Natural killer cell treated with Interleukin-12 subunit alpha and Interleukin-12 subunit beta and Interleukin-15 and Interleukin-18, amount 100 ng/mL, for 72 hours (primary cell): ENCODE measurements at regions not wholly inside any gene's neighbourhood (a gene's known extent, or its start where the extent isn't known, plus 50 kb on each side); places are given as distances from the start of the nearest gene placed in this dataset.

Experiments used
- ATAC-seq, 2 donors: fragments of 150-1000 bp; cut with Tn5 transposase in 1 of 2; sonication (Bioruptor Pico), chemical (Tn5 transposase) in 1 of 2; 2 replicates each; pipeline ENCODE4 v1.10.0; 2021
- DNase-seq: peaks from one replicate; pipeline ENCODE4 v3.0.0; 2022; ENCODE audit warnings: low spot score
- H3K27ac Mint-ChIP-seq, 2 donors: 1 replicate in 1 of 2; 2 replicates in 1 of 2; pipeline ENCODE4 v1.8.0; 2022; ENCODE audit warnings: mixed read lengths in 2 of 2, mild to moderate bottlenecking in 1 of 2, moderate library complexity in 1 of 2
- H3K27me3 Mint-ChIP-seq, 2 donors: 1 replicate in 1 of 2; 2 replicates in 1 of 2; pipeline ENCODE4 v1.8.0; 2022; ENCODE audit warnings: mixed read lengths in 2 of 2
- H3K36me3 Mint-ChIP-seq: one replicate; pipeline ENCODE4 v1.8.0; 2022; ENCODE audit warnings: mixed read lengths
- H3K4me1 Mint-ChIP-seq, 2 donors: 1 replicate in 1 of 2; 2 replicates in 1 of 2; pipeline ENCODE4 v1.8.0; 2022; ENCODE audit warnings: low read depth in 2 of 2, mixed read lengths in 2 of 2, mild to moderate bottlenecking in 1 of 2
- H3K4me3 Mint-ChIP-seq: one replicate; pipeline ENCODE4 v1.8.0; 2022; ENCODE audit warnings: mixed read lengths
- H3K9me3 Mint-ChIP-seq: 2 replicates; pipeline ENCODE4 v1.8.0; 2022; ENCODE audit warnings: mixed read lengths

DNA sequence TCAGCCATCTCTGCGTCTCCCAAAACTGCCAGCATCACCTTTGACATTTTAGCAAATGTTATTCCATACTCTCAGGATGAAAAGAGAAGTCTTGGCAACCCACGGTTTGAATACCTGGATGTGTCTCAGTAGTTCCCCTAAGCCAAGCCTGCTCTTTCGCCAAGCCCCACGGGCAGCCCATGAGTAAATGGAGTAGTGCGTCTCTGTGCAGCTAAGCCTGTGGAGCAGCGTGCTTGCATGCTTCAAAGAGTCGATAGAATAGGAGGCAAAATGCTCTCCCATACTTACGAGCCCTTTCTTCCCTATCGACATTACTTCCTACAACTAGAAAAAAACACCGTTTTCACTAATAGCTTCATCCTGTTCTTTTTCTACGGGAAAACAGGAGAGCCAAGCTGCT is 634.5 kb upstream of the TMEM132C start:
- no peaks in the 10 kb centered on the region for H3K36me3 Mint-ChIP-seq
- no peak overlapping the region for H3K4me3 Mint-ChIP-seq
- H3K27ac Mint-ChIP-seq: no peak overlapping the region
- ATAC-seq (no peak), DNase-seq (no peak)
- H3K4me1 Mint-ChIP-seq: no peaks in the 10 kb centered on the region
- H3K27me3 Mint-ChIP-seq: no peaks in the 10 kb centered on the region
- H3K9me3 Mint-ChIP-seq: peaks cover 8% of the 10 kb centered on the region

DNA sequence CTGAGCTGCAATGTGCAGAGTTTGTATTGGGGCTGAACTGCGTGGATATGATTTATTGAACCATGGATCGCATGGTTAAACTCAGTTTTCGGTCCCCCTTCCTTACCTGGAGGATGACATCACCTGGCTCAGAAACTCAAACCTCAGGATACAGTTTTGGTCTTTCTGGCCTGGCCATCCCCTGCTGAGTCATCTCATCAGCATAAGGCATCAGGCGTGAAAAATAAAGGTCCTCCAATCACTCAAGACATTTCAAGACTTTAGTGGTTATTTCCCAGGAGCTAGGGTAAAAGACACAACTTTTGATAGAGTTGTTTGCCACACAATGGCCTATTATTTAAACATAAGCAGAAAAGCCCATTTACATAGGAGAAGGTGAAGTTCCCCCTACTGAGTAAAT is 631.1 kb upstream of the TMEM132C start:
- DNase-seq: no peak
- peaks cover 11% of the 10 kb centered on the region for H3K9me3 Mint-ChIP-seq
- ATAC-seq: no peak

DNA sequence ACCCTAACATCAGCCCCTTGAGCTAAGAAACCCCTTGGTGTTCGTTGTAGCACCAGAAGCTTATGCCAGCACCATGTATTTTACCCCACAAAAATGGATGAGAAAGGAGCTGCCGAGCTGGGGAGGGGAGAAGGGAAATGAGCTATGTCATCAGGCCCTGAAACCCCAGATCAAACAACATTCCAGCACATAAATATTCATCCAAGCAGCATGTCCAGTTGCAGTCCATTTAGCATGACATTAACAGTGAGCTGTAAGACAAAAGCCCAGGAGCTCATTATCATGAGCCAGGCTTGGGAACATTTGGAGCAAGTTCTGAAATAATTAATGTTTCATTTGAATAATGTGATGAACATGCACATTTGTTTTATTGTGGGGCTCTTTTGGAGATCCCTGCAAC is 630.1 kb upstream of the TMEM132C start:
- no peaks in the 10 kb centered on the region for H3K27me3 Mint-ChIP-seq
- no peak overlapping the region for H3K4me3 Mint-ChIP-seq
- H3K4me1 Mint-ChIP-seq: no peaks in the 10 kb centered on the region
- no peak overlapping the region for H3K27ac Mint-ChIP-seq
- no peaks in the 10 kb centered on the region for H3K36me3 Mint-ChIP-seq
- no peak for ATAC-seq
- H3K9me3 Mint-ChIP-seq: peaks cover 8% of the 10 kb centered on the region
- DNase-seq: no peak

More for the DNA sequence above, 631.1 kb upstream of the TMEM132C start:
- H3K4me1 Mint-ChIP-seq: no peaks in the 10 kb centered on the region
- H3K4me3 Mint-ChIP-seq: no peak overlapping the region
- no peak overlapping the region for H3K27ac Mint-ChIP-seq
- no peaks in the 10 kb centered on the region for H3K36me3 Mint-ChIP-seq
- H3K27me3 Mint-ChIP-seq: no peaks in the 10 kb centered on the region

DNA sequence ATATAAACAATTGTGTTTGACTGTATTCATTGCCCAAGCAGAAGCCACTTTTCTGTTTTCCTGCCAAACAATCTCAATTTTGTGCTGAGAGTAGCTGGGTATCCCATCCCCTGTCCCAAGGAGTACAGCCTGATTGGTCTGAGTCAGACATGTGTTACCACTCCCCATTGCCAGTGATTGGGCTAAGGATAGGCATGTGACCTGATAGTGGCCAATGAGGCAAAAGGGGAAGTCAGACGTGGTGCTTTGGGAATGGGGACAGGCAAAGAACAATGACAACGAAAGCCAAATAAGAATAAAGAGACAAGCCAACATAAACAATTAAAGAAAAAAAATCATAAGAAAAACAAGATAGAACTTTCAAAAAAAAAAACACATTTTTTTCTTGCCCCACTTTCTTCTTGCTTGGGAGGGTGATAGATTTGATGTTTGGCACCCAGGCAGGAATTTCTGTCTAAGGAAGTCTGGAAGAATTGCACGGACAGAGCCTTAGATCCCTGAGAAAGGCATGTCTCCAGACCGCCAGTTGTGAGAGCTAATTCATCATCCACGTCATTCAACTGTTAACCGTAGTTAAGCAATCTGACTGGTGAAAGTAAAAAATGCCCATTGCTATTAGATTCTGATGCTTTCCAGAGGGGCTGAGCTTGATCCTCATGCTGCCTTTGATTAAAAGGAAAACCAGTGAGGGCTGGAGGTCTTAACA is 626.6 kb upstream of the TMEM132C start:
- no peaks in the 10 kb centered on the region for H3K27me3 Mint-ChIP-seq
- peaks cover 15% of the 10 kb centered on the region for H3K9me3 Mint-ChIP-seq
- ATAC-seq (no peak), DNase-seq (no peak)
- no peaks in the 10 kb centered on the region for H3K4me1 Mint-ChIP-seq
- H3K27ac Mint-ChIP-seq: no peak overlapping the region
- no peak overlapping the region for H3K4me3 Mint-ChIP-seq
- H3K36me3 Mint-ChIP-seq: no peaks in the 10 kb centered on the region

DNA sequence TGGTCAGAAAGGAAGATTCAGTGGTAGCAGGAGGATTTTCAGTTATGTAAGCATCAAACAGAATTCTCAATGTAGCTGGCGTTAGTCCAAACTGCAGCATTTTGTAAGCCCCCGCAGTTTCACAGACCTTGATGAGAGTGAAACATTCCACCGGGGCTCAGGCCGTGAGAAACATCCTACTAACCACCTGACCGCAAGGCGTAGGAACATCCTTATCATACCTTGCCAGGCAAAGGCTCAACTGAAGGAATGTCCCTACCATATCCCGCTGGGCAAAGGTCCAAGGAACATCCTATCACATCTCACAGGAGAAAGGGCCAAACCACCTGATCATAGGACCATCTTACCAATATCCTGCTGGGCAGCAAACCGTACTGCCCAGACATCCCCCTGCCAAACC is 624.8 kb upstream of the TMEM132C start:
- Mint-ChIP-seq H3K4me1 (no peaks in the 10 kb centered on the region), H3K27ac (no peak overlapping the region), H3K36me3 (no peaks in the 10 kb centered on the region), H3K27me3 (no peaks in the 10 kb centered on the region), H3K4me3 (no peak overlapping the region), H3K9me3 (peaks cover 17% of the 10 kb centered on the region)
- DNase-seq (no peak), ATAC-seq (no peak)

DNA sequence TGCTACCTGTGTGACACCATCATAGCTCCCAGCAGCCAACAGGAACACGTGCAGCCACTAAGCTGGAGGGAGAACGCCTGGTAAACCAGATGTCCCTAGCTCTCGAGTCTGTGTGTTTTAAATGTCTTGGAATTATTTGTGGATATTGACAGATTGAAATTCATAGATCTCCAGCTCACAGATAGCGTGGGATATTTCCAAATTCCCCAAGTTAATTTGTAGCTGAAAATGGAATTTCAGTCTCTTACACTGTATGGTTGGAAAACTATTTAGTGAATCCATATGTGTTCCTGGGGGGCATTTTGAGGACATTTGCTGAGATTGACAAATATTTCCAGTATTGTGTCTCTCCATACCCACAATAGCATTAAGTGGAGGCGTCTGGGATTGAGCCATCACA is 618.6 kb upstream of the TMEM132C start:
- peaks cover 13% of the 10 kb centered on the region for H3K9me3 Mint-ChIP-seq

DNA sequence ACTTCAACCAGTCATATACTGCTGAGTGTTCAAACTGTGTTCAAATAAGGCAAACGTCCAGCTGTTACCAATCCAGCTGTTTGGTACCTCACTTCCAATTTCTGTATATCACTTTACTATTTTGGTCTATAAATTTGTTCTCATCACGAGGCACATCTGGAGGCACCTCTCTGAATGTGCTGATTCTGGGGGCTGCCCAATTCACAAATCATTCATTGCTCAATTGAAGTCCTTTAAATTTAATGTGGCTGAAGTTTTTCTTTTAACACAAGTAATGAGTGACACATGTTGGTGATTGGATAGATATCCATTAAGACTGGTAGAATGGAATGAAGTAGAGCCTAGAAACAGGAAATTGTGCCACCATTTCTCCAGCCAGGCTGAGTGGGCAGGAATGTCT is 617.0 kb upstream of the TMEM132C start:
- Mint-ChIP-seq H3K27ac (no peak overlapping the region), H3K4me1 (no peaks in the 10 kb centered on the region), H3K9me3 (peaks cover 9% of the 10 kb centered on the region), H3K36me3 (no peaks in the 10 kb centered on the region), H3K4me3 (no peak overlapping the region), H3K27me3 (no peaks in the 10 kb centered on the region)
- DNase-seq (no peak), ATAC-seq (no peak)

More for the DNA sequence above, 618.6 kb upstream of the TMEM132C start:
- Mint-ChIP-seq H3K4me1 (no peaks in the 10 kb centered on the region), H3K4me3 (no peak overlapping the region), H3K27me3 (no peaks in the 10 kb centered on the region), H3K36me3 (no peaks in the 10 kb centered on the region), H3K27ac (no peak overlapping the region)
- ATAC-seq (no peak), DNase-seq (no peak)

DNA sequence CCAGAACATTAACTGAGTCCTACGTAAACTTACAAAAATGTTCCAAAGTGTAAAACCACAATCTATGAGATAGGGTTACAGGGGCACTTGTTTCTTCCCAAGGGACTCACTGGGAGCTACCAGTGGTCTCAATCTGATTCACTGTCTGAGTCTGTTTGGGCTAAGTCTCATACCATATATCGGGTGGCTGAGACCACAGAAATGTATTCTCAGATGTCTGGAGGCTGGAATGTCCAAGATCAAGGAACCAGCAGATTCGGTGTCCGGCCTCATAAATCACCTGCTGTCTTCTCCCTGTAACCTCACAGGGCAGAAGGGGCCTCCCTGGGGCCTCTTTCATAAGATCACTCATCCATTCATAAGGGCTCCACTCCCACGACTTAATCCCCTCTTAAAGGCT is 616.3 kb upstream of the TMEM132C start:
- Mint-ChIP-seq H3K4me3 (no peak overlapping the region), H3K36me3 (no peaks in the 10 kb centered on the region), H3K9me3 (peaks cover 9% of the 10 kb centered on the region), H3K27me3 (no peaks in the 10 kb centered on the region), H3K27ac (no peak overlapping the region), H3K4me1 (no peaks in the 10 kb centered on the region)
- DNase-seq: no peak
- ATAC-seq: no peak

DNA sequence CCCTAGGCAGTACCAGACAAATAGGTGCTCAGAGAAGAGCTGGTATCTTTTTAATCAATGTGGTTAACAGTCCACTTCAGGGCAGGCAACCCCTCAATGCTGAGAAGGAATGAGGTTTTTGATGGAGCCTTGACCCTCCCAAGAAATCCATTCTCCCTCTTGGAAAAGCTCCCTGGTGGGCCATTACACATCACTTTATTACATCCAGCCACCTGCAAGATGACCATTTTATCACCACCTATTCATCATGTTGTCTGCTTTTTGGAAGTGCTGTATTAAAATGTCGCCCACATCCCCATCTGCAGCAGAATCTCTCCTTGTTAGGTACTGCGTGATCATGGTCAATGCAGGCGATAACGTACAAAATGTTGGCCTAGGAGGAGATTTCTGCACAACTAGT is 614.7 kb upstream of the TMEM132C start:
- DNase-seq (no peak), ATAC-seq (no peak)
- peaks cover 6% of the 10 kb centered on the region for H3K9me3 Mint-ChIP-seq
- H3K27ac Mint-ChIP-seq: no peak overlapping the region
- no peaks in the 10 kb centered on the region for H3K36me3 Mint-ChIP-seq
- no peaks in the 10 kb centered on the region for H3K27me3 Mint-ChIP-seq
- H3K4me3 Mint-ChIP-seq: no peak overlapping the region
- H3K4me1 Mint-ChIP-seq: no peaks in the 10 kb centered on the region

DNA sequence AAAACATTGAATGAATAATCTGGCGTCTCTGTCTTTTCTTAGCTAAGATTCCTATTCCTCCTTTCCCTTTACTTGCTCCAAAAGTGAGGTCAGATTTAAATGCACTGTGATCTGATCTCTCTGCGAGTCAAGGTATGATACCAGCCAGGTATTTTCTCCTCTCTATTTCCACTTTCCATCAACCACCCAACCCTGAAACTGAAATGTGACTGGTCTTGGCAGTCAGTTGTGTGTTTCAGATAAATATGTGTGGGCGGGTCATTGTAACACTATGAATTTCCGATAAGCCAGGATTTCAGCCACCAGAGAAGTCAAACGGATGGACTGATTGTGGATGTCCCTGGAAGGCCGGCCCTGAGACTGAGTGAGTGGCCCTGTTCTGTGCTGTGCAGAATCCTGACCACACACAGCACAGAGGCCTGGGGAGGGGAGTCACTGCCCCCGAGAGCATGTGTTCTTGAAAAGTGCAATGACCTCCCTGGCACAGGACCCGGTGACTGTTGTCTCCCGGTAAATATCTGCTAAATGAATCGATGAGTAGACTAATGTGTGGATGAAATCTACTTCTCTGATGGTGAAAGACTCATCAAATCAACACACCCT is 612.5 kb upstream of the TMEM132C start:
- DNase-seq (no peak), ATAC-seq (no peak)
- H3K27me3 Mint-ChIP-seq: no peaks in the 10 kb centered on the region
- H3K9me3 Mint-ChIP-seq: peaks cover 3% of the 10 kb centered on the region
- no peak overlapping the region for H3K27ac Mint-ChIP-seq
- no peaks in the 10 kb centered on the region for H3K36me3 Mint-ChIP-seq
- H3K4me1 Mint-ChIP-seq: no peaks in the 10 kb centered on the region
- no peak overlapping the region for H3K4me3 Mint-ChIP-seq

DNA sequence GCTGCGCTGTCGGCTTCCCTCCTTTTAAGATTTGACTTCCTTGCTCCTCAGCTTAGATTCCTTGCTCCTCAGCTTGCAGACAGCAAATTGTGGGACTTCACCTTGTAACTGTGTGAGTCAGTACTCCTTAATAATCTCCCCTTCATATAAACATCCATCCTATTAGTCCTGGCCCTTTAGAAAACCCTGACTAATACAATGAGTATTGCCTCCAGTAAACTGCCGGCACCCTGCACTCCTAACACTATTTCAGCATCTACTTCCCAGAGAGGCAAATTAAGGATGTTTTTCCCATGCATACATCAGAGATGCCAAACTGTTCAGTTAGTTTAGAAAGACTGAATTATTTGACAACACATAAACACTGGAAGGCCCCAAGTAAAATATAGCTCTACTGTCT is 611.3 kb upstream of the TMEM132C start:
- H3K27ac Mint-ChIP-seq: no peak overlapping the region
- DNase-seq (no peak), ATAC-seq (no peak)
- H3K4me1 Mint-ChIP-seq: no peaks in the 10 kb centered on the region
- peaks cover 3% of the 10 kb centered on the region for H3K9me3 Mint-ChIP-seq
- H3K36me3 Mint-ChIP-seq: no peaks in the 10 kb centered on the region
- peaks cover 0 to 5% of the 10 kb centered on the region in 2 donors for H3K27me3 Mint-ChIP-seq
- no peak overlapping the region for H3K4me3 Mint-ChIP-seq

DNA sequence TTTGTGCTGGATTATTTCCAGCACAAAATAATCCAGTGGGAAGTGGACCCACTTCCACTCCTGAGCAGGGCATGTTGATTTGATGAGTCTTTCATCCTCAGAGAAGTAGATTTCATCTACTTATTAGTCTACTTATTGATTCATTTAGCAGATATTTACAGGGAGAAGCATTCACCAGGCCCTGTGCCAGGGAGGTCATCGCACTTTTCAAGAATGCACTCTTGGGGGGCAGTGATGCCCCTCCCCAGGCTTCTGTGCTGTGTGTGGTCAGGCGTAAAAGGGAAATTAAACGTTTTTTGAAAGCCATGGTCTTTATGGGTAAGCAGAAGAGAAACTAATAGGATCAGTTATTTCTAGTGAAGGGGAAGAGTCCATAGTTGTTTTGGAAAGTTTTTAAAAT is 610.7 kb upstream of the TMEM132C start:
- Mint-ChIP-seq H3K36me3 (no peaks in the 10 kb centered on the region), H3K4me1 (no peaks in the 10 kb centered on the region), H3K4me3 (no peak overlapping the region), H3K9me3 (peaks cover 3% of the 10 kb centered on the region), H3K27ac (no peak overlapping the region), H3K27me3 (peaks cover 0 to 5% of the 10 kb centered on the region in 2 donors)
- ATAC-seq: no peak
- DNase-seq: no peak

DNA sequence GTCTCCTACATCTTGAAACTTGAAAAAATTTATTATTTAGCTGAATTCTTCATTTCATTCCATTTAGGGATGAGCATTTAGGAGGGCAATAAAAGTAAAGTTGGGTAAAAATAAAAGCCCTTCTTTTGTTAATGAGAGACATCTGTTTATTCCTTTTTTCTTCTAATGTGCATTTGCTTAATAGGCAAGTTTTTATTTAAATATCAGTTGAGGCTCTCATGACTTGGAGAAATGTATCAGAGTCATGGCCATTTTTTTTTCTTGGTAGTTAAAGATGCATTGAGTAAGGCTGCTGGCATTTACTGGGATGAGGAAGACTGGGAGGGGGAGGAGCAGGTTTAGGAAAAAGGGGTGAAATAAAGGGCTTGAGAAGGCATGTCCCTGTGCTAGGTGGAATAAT is 609.9 kb upstream of the TMEM132C start:
- DNase-seq (no peak), ATAC-seq (no peak)
- H3K9me3 Mint-ChIP-seq: peaks cover 3% of the 10 kb centered on the region
- H3K4me1 Mint-ChIP-seq: no peaks in the 10 kb centered on the region
- no peaks in the 10 kb centered on the region for H3K36me3 Mint-ChIP-seq
- H3K27ac Mint-ChIP-seq: no peak overlapping the region
- no peak overlapping the region for H3K4me3 Mint-ChIP-seq
- peaks cover 0 to 5% of the 10 kb centered on the region in 2 donors for H3K27me3 Mint-ChIP-seq

DNA sequence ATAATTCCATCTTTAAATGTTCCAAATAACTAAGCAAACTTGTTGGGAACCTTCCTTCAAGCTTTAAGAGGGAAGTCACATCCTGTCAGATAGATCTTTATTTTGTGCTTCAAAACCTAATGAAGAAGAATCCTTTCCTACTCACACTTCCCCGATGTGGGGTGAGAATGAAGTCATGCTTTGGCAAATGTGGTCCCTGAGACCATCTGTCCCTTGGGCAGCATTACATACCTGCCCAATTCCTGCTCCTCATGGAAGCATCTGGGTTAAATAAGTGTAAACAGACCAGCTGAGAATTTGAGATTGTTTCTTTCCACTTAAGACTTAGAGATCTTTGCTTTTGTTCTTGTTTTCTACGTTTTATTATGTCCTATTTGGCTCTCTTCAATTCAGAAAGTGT is 606.0 kb upstream of the TMEM132C start:
- no peak for DNase-seq
- no peaks in the 10 kb centered on the region for H3K4me1 Mint-ChIP-seq
- no peak overlapping the region for H3K27ac Mint-ChIP-seq
- H3K4me3 Mint-ChIP-seq: no peak overlapping the region
- peaks cover 0 to 5% of the 10 kb centered on the region in 2 donors for H3K27me3 Mint-ChIP-seq
- ATAC-seq: no peak
- no peaks in the 10 kb centered on the region for H3K36me3 Mint-ChIP-seq
- peaks cover 7% of the 10 kb centered on the region for H3K9me3 Mint-ChIP-seq

DNA sequence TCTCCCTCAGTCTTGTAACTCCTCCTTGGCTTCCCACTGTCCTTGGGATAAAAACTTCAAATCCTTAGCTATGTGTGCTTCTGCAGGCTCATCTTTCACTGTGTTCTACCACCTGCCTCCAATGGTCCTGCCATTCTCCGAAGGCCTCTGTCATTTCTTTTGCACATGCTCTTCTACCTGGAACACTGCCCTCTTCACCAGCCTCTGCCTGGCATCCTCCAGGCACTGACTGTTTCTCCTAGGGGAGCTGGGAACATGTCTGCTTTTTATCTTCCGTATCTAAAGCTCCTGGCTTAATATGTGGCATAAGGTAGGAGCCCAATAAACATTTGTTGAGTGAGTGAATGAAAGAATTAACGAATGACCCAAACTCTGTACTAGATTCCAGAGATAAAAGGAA is 603.3 kb upstream of the TMEM132C start:
- Mint-ChIP-seq H3K9me3 (peaks cover 7% of the 10 kb centered on the region), H3K27me3 (peaks cover 0 to 5% of the 10 kb centered on the region in 2 donors), H3K36me3 (no peaks in the 10 kb centered on the region), H3K4me1 (no peaks in the 10 kb centered on the region), H3K4me3 (no peak overlapping the region), H3K27ac (no peak overlapping the region)
- no peak for DNase-seq
- no peak for ATAC-seq
